ENCODE measurements at regions not wholly inside any gene's neighbourhood (a gene's known extent, or its start where the extent isn't known, plus 50 kb on each side); places are given as distances from the start of the nearest gene placed in this dataset.

DNA sequence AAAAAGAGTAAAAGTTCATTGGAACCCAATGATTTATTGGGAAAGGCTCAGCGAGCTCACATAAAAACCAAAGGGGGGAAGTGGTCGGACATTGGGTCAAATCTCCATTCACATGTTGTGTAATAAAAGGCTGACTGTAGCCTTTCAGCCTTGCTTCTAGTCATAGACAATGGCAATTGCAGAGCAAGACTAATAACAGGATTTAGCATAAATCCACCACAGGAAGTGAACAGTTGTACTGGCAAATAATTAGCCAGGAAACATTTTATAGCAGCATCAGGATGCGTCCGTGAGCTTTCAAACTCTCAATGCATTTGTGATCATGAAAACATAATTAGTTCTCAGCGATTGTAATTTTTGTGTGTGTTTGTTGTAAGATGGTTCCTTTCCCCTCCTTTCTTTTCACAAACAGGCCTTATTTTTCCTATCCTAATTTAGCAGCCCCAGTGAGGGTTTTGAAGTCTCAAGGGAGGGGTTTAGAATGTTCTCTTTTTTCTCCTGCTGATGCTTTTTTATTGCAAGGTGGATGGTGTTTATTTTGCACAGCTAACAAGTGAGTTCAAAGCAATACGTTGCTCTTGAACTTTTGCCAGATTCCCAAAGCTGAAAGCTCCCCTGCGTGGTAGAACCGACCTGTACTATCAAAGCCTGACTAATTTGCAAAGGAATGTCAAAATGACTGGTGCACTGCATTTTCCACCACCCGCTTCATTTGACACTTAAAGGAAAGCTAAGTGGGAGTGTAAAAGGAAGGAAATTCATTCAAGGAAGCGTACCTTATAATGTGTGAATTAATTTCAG, 105.6 kb downstream of the SPRY2 start:
- no peak for DNase-seq

DNA sequence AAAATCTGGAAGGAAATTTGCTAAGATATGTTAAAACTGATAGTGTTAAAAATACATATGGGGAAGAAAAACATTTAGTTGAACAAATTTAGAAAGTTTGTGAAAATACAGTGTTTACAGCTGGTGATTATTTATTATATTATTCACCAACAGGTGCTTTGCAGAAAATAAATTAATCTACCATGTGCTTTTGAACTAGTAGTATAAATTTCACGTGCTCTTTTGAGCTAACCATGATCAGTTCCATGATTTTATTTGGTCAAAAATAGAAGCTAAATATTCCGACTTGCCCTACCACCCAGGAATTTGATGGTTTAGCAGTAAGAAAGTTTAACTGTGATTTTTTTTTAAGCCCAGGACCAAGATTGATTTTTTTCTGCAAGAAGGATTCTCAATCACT, 113.3 kb downstream of the SPRY2 start:
- no peak for DNase-seq

DNA sequence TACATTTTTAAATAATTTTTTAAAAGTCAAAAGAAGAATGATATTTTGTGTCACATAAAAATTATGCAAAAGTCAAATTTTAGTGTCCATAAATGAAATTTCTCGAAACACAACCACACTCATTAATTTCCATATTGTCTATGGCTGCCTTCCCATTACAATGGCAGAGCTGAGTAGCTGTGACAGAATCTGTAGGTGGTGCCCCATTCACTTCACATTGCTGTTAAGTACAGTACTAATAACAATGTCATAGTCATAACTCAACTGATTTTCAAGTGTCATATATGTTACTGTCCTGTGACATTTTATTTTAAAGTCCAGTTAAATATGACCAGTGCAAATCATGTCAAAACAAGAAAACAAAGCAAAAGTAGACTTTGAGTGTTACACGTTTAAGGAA, 114.3 kb downstream of the SPRY2 start:
- no peak for DNase-seq

DNA sequence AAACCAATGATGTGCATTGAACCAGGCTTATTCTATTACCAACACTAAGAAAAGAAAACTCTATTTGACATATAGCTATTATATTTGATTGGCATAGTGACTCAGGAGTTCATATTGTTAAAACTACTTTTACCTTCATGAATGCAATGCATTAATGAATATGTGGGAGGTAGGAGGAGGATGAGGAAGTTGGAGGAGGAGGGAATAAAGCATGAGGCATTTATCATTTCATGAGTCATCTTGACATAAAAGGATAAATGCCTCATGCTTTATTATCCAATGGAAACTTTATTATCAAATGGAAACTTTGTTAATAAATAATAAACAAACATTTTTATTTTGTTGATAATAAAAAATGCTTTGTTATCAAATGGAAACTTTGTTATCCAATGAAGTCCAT, 116.5 kb downstream of the SPRY2 start:
- no peak for DNase-seq

DNA sequence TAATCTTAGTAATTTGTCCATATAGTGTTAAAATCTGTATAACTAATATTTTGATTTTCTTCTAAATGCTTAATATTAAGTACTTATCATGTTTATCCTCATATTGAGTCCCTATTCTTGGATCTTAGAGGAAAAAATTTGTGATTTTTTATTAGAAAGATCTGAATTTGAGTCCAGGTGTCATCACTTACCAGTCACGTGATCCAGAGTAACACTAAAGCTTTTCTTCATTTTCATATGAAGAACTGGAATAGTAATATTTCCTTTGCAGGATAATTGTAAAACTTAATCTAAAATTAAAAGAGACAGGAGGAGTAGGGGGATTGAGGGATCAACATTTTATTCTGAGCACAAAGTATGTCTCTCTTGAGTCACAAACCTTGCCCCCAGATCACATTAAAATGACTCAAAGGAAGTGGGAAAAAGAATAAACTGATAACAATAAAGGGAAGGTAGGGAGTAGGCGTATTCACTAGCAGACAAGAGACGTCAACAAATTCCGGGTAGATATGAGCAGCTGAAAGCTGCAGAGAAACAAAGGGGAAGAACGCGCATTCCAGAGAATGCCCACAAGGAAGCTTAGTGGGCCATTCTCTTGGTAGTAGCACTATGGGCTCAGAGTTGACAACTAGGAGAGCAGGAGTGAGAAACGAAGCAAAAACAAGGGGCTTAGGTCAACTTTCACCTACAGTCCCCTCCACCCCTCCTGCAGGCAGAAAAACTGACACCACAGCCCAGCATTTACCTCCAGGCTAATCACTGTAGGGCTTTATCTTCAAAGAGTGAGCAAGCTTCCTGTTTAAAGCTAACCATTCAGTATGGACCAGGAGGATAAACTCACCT, 123.1 kb downstream of the SPRY2 start:
- DNase-seq = no peak

DNA sequence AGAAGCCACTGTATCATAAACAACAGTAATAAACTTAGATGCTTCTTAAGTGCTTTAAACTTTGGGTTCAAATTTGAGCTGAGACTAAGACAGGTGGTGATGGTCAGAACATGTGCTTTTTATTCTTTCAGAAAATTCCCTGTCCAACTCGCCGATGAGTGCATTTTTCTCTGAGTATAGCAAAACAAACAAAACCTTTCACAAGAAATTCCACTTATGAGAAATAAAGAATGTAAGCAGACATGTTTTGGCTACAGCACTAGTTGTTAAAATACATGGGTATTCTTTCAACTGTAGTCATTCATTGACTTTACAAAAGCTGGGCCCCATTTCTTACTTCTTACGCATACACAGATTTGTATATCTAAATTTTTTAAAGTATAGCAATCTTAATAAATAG, 125.6 kb downstream of the SPRY2 start:
- DNase-seq = no peak

DNA sequence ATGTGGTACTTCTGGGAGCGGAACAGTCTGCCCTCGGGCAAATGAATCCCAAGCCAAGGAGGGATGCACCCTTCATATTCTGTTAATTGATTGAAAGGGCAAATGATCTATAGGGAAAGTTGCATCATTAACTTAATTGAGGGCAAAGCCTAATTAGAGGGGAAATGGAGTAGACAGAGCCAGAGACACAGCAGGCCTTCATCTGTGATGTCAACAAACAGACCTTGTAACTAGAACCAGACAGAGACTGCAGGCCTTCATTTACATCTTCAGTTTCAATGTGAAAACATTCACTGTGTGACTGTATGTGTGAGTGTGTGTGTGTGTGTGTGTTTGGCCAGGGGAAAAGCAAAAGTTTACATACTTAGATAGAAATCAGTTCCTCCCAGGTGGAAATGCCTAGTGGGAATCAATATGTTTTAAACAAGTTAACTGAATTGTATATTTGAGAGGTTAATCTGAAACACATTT, 126.4 kb downstream of the SPRY2 start:
- no peak for DNase-seq

DNA sequence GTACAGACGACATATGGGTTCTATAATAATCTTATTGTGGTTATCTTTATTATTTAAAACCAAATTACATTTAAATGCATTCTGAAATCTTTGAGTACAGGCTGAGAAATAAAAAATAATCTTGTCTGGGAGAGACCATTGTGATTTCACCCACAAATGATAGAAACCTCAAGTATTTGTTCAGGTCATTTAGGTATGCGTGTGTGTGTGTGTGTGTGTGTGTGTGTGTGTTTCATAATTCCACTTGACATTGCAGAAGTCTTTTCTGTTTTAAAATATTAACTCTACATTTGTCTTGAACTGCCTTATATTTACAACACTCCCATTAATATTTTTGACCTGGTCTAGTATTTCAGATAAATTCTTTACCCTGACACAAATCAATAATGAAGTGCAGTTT, 126.9 kb downstream of the SPRY2 start:
- DNase-seq = no peak

DNA sequence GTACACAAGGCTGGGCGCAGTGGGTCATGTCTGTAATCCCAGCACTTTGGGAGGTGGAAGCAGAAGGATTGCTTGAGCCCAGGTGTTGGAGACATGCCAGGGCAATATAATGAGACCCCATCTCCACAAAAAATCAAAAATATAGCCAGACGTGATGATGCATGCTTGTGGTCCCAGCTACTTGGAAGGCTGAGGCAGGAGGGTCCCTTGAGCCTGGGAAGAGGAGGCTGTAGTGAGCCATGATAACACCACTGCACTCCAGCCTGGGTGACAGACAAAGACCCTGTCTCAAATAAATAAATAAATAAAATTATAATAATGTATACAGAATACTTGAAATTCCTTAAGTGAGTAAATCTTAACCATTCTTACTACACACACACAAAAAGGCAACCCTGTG, 127.7 kb downstream of the SPRY2 start:
- DNase-seq = no peak

DNA sequence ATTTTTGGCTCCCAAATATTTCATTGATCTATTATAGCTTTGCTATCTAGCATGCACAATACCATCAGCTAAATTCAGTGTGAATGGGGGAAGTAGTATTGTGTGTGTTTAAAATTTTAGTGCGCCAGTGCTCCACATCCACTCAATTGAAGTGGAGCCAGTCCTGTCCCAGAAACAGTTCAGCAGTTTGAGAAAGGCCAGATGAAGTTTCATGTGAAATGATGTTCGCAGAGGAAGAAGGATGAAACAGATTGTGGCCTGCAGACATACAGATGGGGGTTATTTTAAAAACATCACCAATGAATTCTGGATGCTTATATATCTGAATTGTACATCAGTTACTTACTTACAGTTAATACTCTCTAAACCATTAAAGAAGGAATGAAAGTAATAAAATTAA, 129.4 kb downstream of the SPRY2 start:
- DNase-seq = no peak

DNA sequence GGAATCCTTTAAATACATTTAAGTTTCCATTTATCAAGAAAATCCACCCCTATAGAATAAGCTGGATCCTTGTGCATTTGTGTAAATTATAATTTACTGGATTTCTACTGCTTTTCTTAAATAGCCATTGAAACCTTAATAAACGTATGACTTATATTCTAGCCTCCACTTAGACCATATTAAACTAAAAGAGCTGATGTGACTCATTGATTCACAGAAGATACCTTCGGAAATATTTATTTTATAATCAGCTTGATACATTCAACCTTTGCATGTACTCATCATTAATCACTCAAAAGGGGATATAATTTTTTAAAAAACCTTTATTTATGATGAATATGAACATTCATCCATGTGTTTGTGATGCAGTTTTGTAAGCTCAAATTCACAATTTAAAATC, 136.3 kb downstream of the SPRY2 start:
- DNase-seq = no peak

DNA sequence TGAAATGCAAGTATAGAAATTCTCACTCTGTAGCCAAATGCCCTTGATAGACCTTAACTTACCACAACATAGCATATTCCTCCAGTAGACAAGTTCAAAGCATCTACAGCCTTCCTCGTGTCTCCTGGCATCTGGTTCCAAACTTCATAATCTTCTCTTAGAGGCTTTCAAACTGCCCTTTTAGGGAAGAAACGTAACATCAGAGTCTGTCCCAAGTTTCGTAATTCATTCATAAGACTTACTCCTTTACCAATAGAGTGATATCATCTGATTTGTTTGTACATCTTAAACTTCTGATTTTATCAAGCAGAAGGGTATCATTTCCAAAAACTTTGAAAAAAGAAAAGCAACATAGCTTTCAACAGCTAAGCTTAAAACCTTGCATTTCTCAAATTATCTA, 137.4 kb downstream of the SPRY2 start:
- DNase-seq = no peak

DNA sequence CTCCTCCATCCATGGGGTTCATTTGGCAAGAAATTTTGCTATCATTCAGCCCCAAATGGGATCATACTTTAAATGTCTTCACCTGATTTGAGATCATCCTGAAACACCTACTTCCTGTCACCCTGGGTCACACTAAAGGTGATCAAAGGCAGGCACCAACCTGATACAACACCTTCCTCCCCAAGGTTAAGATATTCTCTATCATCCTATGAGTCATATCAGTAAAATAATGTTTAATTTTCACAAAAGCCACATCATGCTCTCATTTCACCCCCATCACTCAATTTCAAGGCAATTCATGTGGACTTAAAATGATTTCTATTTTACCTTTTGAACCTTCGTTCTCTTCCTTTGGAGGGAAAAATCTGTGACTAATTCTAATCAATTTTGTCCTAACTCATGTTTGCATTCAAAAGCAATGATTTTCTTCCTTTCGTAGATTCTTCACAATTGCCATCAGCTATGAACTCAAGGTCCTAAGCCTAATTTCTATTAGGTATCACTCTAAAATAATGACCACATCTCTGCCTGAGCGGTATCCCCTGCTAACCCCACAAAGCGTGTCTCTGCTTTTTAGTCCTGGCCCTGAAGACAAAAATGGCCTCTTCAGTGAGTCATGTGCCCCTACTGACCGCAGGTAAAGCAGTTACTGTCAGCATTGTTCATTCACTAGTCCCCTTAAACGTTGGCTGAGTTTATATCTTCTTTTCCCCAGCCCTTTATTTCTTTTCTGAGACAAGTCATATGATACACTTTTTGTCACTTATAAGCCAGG, 139.0 kb downstream of the SPRY2 start:
- no peak for DNase-seq

DNA sequence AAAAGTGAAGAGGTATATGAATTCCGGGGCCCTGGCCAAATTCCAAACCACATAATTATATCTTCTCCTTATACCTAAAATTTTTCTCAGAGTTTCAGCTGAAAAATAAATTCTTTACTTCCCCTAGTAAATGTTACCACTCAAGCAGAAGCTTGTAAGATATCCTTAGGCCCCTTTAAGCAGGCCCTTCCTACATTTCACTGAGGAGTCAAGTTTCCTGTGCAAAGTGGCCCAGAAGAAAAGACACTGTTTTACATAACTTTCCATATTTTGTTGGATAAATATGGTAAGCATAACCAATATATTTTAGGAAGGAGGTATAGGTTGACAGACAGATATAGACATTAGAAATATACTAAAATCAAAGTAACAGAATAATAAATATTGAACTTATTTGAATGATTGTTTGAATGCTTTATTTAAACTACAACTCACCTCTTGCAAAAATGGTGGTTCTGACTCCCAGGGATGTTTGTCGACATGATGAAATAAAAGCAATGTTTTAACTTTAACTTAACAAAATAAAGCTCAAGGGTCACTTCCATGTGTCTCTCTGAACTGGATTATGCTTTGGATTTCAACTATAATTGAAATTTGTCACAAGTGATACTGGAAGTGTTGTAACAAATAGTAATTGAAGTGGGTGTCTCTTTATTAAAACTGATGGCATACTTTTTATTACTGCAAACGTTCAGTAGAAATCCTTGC, 141.2 kb downstream of the SPRY2 start:
- no peak for DNase-seq

DNA sequence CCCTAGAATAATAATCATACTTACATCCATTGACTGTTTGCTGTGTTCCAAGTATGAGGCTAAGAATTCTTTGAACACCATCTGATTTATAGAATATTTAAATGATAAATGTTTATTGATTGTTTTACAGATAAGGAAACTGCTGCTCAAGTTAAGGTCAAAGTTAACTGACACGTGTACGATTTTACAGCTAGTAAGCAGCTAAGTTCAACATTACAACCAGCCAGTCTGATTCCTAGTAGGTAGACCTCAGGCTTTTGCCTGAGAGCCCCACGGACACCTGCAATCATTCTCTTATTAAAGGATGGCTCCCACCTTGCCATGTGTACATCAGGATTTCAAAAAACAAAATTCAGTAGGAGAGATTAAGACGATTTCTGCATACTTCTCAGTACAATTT, 141.9 kb downstream of the SPRY2 start:
- DNase-seq = no peak

DNA sequence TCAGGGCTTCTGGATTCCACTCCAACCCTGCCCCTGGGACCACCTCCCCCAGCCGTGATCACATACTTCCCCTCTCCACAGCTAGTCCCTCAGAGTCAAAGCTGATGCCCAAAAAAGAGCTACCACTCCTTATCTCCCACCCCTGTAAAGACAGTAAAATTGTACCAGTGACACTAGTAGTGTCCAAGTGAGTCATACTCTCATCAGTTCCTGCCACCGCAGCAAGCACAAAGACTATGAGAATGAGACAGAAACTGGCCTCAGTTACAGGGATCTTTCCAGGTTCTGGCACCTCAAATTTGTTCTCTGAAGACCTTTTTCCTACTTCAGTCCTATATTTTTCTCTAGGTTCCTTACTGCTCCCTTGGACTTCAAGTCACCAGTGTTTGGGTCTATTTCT, 144.2 kb downstream of the SPRY2 start:
- no peak for DNase-seq

DNA sequence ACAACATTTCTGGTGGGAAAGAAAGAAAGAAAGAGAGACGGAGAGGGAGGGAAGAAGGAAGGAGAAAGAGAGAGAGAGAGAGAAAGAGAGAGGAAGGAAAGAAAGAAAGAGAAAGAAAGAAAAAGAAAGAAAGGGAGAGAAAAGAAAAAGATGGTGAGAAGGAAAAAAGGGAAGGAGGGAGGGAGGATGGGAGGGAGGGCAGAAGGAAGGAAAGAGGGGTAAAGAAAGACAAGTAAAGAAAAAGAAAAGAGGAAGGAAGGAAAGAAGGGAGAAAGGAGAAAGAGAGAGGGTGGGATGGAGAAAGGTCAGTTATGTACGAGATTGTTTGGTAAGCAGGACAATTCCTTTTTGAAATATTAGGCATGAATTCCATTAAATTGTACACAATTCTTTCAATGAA, 145.3 kb downstream of the SPRY2 start:
- DNase-seq = no peak

DNA sequence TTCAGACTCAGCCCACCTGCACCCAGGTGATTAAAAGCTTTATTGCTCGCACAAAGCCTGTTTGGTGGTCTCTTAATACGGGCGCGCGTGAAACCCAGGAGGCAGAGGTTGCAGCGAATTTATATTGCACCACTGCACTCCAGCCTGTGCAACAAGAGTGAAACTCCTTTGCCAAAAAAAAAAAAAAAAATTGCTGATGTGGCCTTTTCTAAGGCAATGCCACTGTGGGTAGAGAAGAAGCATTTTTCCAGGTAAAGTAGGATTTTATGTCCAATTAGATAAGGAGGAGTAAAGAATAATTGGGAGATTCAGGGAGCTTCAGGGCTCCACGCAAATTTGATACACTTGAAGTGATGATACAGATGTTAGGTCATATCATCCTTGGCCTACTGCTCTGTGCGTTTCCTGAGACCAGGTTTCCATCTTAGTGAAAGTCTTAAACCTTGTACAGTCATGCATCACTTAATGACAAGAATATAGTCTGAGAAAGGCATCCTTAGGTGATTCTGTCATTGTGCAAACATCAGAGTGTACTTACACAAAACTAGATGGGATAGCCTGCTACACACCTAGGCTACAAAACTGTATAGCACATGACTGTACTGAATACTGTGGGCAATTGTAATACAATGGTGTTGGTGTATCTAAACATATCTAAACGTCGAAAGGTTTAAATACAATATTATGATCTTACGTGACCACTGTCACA, 150.9 kb downstream of the SPRY2 start:
- no peak for DNase-seq

DNA sequence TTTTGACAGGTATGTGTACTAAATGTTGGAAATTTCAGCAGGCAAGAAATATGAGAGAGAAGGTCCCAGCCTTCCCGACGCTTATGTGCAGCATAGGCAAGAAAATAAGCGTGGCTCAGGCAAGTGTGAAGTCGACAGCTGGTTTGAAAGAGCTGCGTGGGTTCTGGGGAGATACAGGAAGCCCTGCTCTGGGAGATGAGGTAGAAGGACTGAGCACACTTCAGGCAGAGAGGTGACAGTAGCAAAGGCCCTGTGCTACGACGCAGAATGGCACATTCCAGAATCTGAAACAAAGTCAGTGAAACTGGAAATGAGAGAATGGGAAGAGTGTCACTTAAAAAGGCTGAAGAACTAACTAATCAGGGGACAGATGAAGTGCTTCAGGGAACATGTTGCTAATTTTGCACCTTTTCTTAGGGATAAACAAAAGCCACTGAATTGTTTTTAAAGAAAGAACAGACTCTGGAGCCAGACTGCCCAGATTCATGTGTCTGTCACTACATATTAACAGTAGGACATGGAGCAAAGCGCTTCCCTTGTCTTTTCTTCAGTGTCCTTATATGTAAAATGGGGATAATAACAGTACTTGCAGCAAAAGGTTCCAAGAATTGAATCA, 160.1 kb downstream of the SPRY2 start:
- DNase-seq = no peak

DNA sequence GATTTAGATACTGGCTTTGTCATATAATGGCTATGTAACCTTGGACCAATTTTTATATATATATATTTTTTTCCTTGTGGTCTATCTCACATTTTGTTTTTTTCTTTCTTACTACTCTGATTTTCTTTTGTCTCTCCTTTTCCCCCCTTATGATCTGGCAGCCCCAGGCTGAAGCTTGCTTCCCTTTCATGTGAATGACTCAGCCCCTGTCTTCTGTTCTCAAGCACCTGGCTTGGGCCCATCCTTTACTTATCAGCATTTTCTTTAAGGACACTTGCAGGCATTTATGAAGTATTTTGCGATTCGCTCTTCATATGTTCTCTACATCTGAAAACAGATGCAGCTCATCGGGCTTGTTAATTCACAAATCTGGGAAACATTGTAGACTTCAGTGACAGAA, 163.6 kb downstream of the SPRY2 start:
- DNase-seq = no peak

DNA sequence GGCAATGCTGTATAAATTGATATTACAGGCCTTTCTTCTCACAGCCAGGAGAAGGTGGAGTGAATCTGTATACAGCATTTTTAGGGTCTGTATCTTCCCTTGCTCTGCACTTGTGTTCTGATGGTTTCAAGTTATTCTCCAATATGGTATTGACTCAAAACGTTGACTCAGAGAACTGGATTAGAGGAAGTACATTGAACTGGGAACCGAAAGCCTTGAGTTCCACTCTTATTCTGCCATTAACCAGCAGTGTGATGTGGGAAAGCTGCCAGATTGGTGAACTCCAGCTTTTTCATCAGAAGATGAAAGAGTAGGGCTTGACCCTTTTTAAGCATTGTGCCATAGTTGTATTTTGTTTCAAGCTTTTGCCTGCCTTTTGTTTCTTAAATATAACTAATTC, 167.7 kb downstream of the SPRY2 start:
- no peak for DNase-seq

DNA sequence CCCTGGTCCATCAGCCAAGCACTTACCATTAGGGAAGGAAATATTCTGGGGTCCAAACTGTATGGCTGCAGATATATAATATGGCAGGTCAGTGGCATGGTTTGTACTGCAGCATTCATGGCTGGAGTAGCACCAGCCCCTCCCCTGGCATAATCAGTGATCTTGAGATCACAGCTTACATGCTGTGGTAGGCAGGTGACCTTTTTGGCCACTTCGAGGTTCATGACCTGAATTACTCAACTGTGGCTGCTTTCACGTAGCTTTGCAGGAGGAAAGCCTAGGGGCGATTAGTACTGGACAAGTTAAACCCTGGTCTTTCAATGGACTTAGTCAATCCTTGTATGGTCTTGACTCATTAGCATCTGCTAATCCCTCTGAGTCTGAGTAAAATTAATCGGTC, 169.8 kb downstream of the SPRY2 start:
- no peak for DNase-seq
